RKO (cell line): ENCODE measurements at regions not wholly inside any gene's neighbourhood (a gene's known extent, or its start where the extent isn't known, plus 50 kb on each side); places are given as distances from the start of the nearest gene placed in this dataset.

Experiments
- DNase-seq: peaks from one replicate; pipeline ENCODE4 v3.0.0-alpha.2; 2016; ENCODE audit warnings: low spot score

DNA sequence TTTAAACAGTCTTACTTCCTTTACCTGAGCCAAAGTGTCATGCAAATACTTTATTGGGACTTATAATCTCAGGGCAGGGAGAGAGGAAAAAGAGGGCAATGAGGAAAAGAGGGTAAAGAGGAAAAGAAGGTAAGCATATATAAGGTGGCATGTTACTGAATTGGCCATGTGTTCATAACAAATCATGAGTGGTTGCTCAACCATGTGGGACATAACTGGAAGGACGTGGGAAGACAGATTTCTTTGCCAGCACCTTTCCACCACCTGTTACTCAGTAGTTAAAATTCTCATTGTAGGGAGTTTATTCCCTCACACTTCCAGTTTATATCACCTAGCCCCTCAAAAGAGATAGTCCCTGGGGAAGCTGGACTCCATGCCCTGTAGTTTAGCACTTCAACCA lies 54.7 kb upstream of the TPRG1 start:
- no peak for DNase-seq

DNA sequence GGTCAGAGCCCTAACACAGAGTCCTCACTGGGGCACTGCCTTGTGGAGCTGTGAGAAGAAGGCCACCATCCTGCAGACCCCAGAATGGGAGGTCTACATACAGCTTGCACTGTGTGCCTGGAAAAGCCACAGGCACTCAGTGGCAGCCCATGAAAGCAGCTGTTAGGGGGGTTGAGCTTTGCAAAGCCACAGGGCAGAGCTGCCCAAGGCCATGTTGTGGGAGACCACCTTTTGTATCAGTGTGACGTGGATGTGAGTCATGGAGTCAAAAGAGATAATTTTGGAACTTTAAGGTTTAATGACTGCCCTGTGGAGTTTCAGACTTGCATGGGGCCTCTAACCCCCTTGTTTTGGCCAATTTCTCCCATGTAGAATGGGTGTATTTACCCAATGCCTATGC lies 52.9 kb upstream of the TPRG1 start:
- DNase-seq, result no peak

DNA sequence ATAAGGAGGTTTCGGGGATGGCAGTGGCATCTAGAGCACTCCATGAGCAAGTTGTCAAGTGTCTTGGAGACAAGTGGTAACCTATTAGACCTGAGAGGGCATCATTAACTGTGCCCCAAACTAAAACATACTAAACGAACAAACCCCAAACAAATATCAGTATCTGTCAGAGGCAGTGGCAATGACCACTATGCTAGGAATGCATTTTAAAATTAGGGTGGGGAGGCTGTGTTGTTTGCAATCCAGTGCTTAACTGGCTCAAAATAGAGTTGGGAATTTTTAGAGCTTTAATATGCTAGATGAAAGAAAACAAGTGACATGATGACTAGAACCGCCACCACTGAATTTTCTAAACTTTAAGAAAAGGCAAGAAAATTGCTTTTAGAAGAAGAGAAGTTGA lies 51.8 kb upstream of the TPRG1 start:
- DNase-seq, result no peak

DNA sequence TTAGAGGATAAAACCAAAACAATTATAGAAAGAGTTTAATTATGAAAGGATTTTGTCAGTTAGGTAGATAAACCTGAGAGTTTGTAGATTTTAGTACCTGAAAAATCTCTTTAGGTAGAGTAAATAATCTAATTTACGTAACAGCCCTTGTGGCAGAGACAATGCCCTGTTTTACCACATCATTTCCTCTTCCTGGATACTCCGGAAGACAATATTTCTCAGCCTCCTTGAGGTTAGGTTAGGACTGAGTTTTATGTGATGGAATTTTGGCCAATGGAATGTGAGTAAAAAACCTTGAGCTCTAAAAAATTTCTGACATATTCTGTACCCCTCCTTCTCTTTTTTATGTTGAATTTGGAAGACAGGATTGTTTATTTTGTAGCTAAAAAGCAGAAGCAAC lies 50.7 kb upstream of the TPRG1 start:
- DNase-seq, result no peak
